HG02642 (cell line): ENCODE measurements at regions not wholly inside any gene's neighbourhood (a gene's known extent, or its start where the extent isn't known, plus 50 kb on each side); places are given as distances from the start of the nearest gene placed in this dataset.

Experiments
- ATAC-seq: cut with Tn5 transposase; IDR thresholded peaks from one replicate; pipeline ENCODE4 v1.9.1; 2021; ENCODE audit warnings: mild to moderate bottlenecking; ENCODE audit not compliant: unreplicated experiment, poor library complexity

GRCh38 chr5:18091142-18091541, 456.9 kb downstream of the TAF11L14 start:
- ATAC-seq: no peak

- no peak for ATAC-seq
These were observed 457.5 kb downstream of the TAF11L14 start for GRCh38 chr5:18091758-18092157.

- ATAC-seq: no peak
These were observed 460.8 kb downstream of the TAF11L14 start for GRCh38 chr5:18095061-18095460.

GRCh38 chr5:18097817-18098216, 463.6 kb downstream of the TAF11L14 start:
- ATAC-seq: no peak

- ATAC-seq: no peak
These were observed 464.4 kb downstream of the TAF11L14 start for GRCh38 chr5:18098691-18099090.

- no peak for ATAC-seq
These were observed 465.0 kb downstream of the TAF11L14 start for GRCh38 chr5:18099261-18099660.

GRCh38 chr5:18101532-18101931, 467.3 kb downstream of the TAF11L14 start:
- ATAC-seq: no peak

- ATAC-seq: no peak
These were observed 468.5 kb downstream of the TAF11L14 start for GRCh38 chr5:18102733-18103132.

GRCh38 chr5:18105449-18105848, 471.2 kb downstream of the TAF11L14 start:
- ATAC-seq: no peak

- no peak for ATAC-seq
These were observed 477.7 kb downstream of the TAF11L14 start for GRCh38 chr5:18111906-18112465.

- ATAC-seq: no peak
These were observed 479.5 kb downstream of the TAF11L14 start for GRCh38 chr5:18113721-18114120.

GRCh38 chr5:18114151-18114757, 480.0 kb downstream of the TAF11L14 start:
- ATAC-seq: no peak

GRCh38 chr5:18117968-18118367, 483.7 kb downstream of the TAF11L14 start:
- no peak for ATAC-seq

GRCh38 chr5:18119156-18119785, 485.0 kb downstream of the TAF11L14 start:
- ATAC-seq: no peak

- no peak for ATAC-seq
These were observed 507.0 kb downstream of the TAF11L14 start for GRCh38 chr5:18141222-18141621.

GRCh38 chr5:18142831-18143230, 508.6 kb downstream of the TAF11L14 start:
- ATAC-seq: no peak

- no peak for ATAC-seq
These were observed 518.4 kb downstream of the TAF11L14 start for GRCh38 chr5:18152671-18153070.

GRCh38 chr5:18158166-18158565, 523.9 kb downstream of the TAF11L14 start:
- no peak for ATAC-seq

GRCh38 chr5:18159331-18159730, 525.1 kb downstream of the TAF11L14 start:
- ATAC-seq: no peak

- ATAC-seq: no peak
These were observed 537.4 kb downstream of the TAF11L14 start for GRCh38 chr5:18171684-18172083.

- ATAC-seq: no peak
These were observed 545.3 kb downstream of the TAF11L14 start for GRCh38 chr5:18179579-18179978.

- no peak for ATAC-seq
These were observed 547.3 kb downstream of the TAF11L14 start for GRCh38 chr5:18181575-18181974.
